Activated CD8-positive, alpha-beta T cell treated with anti-CD3 and anti-CD28 coated beads, Interleukin-2, amount 10 ng/mL, durations not matched to agents 7 days and 5 days (primary cell): ENCODE measurements at regions not wholly inside any gene's neighbourhood (a gene's known extent, or its start where the extent isn't known, plus 50 kb on each side); places are given as distances from the start of the nearest gene placed in this dataset.
"Not testable (repeated sequence)": the region's sequence is repeated elsewhere in the genome, so short reads cannot be mapped to it uniquely, and the experiment has no call there.

Experiments used
- ATAC-seq: fragments of 150-1000 bp; cut with Tn5 transposase; one replicate; pipeline ENCODE4 v1.10.0; 2021; ENCODE audit warnings: moderate library complexity
- CTCF ChIA-PET: fragments of 350-600 bp; sonication (Branson Sonifier 250); formaldehyde crosslinking; loops from one replicate; lab custom pipeline; 2021; ENCODE audit warnings: antibody characterized with exemption; lab: Charles Lee
- POLR2A ChIA-PET: fragments of 350-600 bp; sonication (Branson Sonifier 250); formaldehyde crosslinking; loops from one replicate; lab custom pipeline; 2021; ENCODE audit warnings: antibody characterized with exemption; lab: Charles Lee
- DNase-seq: peaks from one replicate; pipeline ENCODE4 v3.0.0-alpha.2; 2020
- H3K27ac Mint-ChIP-seq: one replicate; pipeline ENCODE4 v1.8.0; 2021; ENCODE audit warnings: mild to moderate bottlenecking, mixed read lengths
- H3K27me3 Mint-ChIP-seq: one replicate; pipeline ENCODE4 v1.8.0; 2021; ENCODE audit warnings: low read depth, mixed read lengths
- H3K36me3 Mint-ChIP-seq: one replicate; pipeline ENCODE4 v1.8.0; 2021; ENCODE audit warnings: low read depth, mixed read lengths
- H3K4me1 Mint-ChIP-seq: one replicate; pipeline ENCODE4 v1.8.0; 2021; ENCODE audit warnings: low read depth, mixed read lengths
- H3K4me3 Mint-ChIP-seq: one replicate; pipeline ENCODE4 v1.8.0; 2021; ENCODE audit warnings: mild to moderate bottlenecking, mixed read lengths
- H3K9me3 Mint-ChIP-seq: one replicate; pipeline ENCODE4 v1.8.0; 2022; ENCODE audit warnings: mixed read lengths; ENCODE audit not compliant: insufficient read depth

DNA sequence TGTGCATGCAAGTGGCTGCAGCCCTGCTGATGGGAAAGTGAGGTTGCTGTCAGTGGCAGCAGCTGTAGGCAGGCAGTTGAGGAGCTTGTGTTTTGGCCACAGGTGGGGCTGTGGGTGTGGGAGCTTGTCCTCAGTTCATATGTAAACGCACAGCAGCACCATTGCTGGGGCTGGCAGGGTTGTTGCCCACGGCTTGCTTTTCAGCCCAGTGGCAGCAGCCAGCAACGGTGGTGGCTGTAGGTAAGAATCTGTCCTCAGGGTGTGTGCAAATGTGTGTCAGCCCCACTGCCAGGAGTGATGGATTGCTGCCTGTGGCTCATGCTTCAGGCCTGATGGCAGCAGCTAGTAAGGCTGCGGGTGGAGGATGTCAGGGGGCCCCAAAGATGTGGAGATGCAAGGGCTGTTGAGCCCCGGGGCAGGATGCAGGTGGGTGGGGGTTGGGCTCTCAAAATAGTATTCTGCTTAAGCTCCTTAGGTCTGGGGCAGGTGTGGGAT lies 141.3 kb upstream of the THUMPD2 start:
- POLR2A ChIA-PET, result interaction anchor here (0.9 kb wide), 1 partner anchor 179 kb away, joined by 3 read pairs; no protein-coding TSS in a partner anchor
- CTCF ChIA-PET, result interaction anchor here (0.9 kb wide), 1 partner anchor 324 kb away, joined by 3 read pairs; no protein-coding TSS in a partner anchor
- Mint-ChIP-seq H3K4me1 (peaks cover 49% of the 10 kb centered on the region), H3K9me3 (no peaks in the 10 kb centered on the region), H3K27me3 (no peaks in the 10 kb centered on the region), H3K27ac (peak overlapping the region; percentile 80), H3K36me3 (peaks cover 5% of the 10 kb centered on the region), H3K4me3 (peak overlapping the region; percentile 60)
- DNase-seq, result peak; percentile 48
- peak; percentile 54 for ATAC-seq

DNA sequence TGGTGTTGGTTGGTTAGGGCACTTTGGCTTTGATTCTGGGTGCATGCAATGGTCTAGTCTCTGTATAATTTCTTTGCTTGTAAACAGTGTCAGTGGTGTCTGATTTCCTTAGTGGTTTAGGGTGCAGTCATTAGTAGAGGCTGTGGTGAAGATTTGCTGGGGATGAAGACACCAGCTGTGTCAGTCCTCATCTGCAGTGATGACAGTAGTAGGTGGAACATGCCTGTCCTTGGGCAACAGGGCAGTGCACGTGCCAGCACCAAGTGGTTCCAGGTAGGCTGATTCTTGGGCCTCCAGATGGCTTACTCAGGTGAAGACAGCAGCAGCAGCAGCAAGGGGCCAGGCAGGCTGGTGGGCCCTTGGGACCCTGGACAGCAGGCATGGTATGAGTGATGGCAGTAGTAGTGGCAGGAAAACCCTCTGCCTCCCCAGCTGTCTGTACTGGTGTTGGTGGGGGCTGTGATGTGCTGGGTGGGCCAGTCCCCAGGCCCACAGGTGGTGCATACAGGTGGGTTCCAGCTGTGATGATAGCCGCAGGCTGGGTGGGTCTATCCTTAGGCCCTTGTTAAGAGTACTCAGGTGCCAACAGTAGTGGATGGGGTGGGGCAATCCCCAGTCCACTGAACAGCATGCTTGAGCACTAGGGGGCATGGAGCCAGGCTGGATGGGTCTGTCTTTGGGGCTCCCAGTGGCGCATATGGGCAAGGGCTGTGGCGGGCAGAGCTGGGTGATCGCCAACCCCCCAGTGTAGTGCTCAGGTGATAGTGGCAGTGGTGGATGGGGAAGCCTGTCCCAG lies 140.7 kb upstream of the THUMPD2 start:
- peak overlapping the region; percentile 60 for H3K4me3 Mint-ChIP-seq
- H3K9me3 Mint-ChIP-seq, result no peaks in the 10 kb centered on the region
- peaks cover 5% of the 10 kb centered on the region for H3K36me3 Mint-ChIP-seq
- ChIA-PET POLR2A (interaction anchor here (0.9 kb wide), 1 partner anchor 180 kb away, joined by 3 read pairs; no protein-coding TSS in a partner anchor), CTCF (interaction anchor here (0.9 kb wide), 1 partner anchor 325 kb away, joined by 3 read pairs; no protein-coding TSS in a partner anchor)
- peak; percentile 32 for DNase-seq
- peak overlapping the region; percentile 80 for H3K27ac Mint-ChIP-seq
- H3K27me3 Mint-ChIP-seq, result no peaks in the 10 kb centered on the region
- peaks cover 49% of the 10 kb centered on the region for H3K4me1 Mint-ChIP-seq
- peak; percentile 65 for ATAC-seq

DNA sequence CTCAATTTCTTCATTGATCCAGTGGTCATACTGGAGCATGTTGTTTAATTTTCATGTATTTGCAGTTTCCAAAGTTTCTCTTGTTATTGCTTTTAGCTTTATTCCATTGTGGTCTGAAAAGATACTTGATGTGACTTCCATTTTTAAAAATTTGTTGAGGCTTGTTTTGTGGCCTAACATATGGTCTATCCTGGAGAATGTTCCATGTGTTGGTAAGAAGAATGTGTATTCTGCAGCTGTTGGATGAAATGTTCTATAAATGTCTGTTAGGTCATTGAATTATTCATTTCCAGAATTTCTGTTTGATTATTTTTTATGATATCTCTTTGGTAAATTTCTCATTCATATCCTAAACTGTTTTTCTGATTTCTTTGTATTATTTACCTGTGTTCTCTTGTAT lies 139.8 kb upstream of the THUMPD2 start:
- H3K27ac Mint-ChIP-seq, result no peak overlapping the region
- peaks cover 54% of the 10 kb centered on the region for H3K4me1 Mint-ChIP-seq
- no peak overlapping the region for H3K4me3 Mint-ChIP-seq

DNA sequence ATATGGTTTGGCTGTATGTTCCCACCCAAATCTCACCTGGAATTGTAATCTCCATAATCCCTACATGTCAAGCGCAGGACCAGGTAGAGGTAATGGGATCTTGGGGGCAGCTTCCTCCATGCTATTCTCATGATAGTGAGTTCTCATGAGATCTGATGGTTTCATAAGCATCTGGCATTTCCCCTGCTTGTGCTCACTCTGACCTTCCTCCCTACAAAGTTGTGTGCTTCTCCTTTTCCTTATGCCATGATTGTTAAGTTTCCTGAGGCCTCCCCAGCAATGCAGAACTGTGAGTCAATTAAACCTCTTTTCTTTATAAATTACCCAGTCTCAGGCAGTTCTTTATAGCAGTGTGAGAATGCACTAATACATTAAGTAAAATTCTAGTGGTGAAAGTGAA lies 138.3 kb upstream of the THUMPD2 start:
- H3K36me3 Mint-ChIP-seq, ATAC-seq, DNase-seq, POLR2A ChIA-PET, H3K27me3 Mint-ChIP-seq, H3K4me3 Mint-ChIP-seq, H3K9me3 Mint-ChIP-seq, CTCF ChIA-PET, H3K27ac Mint-ChIP-seq: not testable (repeated sequence)
- H3K4me1 Mint-ChIP-seq, result peaks cover 51% of the 10 kb centered on the region

More for the DNA sequence above, 139.8 kb upstream of the THUMPD2 start:
- peaks cover 5% of the 10 kb centered on the region for H3K36me3 Mint-ChIP-seq
- no peak for DNase-seq
- ChIA-PET CTCF (interaction anchor here (1.0 kb wide), 1 partner anchor 636 kb away, joined by 6 read pairs; no protein-coding TSS in a partner anchor), POLR2A (no interaction called here)
- no peaks in the 10 kb centered on the region for H3K27me3 Mint-ChIP-seq
- no peaks in the 10 kb centered on the region for H3K9me3 Mint-ChIP-seq
- no peak for ATAC-seq

DNA sequence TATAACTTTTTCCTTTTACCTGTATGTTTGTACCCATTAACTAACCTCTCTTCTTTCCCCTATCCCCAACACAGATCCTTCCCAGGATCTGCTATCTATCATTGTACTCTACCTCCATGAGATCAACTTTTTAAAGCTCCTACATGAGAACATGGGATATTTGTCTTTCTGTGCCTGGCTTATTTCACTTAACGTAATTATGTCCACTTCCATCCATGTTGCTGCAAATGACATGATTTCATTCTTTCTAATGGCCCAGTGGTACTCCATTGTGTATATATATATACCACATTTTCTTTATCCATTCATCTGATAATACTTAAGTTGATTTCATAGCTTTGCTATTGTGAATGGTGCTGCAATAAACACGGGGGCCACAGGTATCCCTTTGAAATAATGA lies 135.9 kb upstream of the THUMPD2 start:
- Mint-ChIP-seq H3K36me3 (peaks cover 5% of the 10 kb centered on the region), H3K27ac (no peak overlapping the region), H3K27me3 (peaks cover 5% of the 10 kb centered on the region), H3K4me3 (no peak overlapping the region), H3K4me1 (peaks cover 32% of the 10 kb centered on the region), H3K9me3 (no peaks in the 10 kb centered on the region)
- ATAC-seq (no peak), DNase-seq (no peak)
- ChIA-PET CTCF (interaction anchor here (1.0 to 2.6 kb wide), 2 partner anchors 9 to 640 kb away, joined by 3 to 56 read pairs; no protein-coding TSS in a partner anchor), POLR2A (no interaction called here)

DNA sequence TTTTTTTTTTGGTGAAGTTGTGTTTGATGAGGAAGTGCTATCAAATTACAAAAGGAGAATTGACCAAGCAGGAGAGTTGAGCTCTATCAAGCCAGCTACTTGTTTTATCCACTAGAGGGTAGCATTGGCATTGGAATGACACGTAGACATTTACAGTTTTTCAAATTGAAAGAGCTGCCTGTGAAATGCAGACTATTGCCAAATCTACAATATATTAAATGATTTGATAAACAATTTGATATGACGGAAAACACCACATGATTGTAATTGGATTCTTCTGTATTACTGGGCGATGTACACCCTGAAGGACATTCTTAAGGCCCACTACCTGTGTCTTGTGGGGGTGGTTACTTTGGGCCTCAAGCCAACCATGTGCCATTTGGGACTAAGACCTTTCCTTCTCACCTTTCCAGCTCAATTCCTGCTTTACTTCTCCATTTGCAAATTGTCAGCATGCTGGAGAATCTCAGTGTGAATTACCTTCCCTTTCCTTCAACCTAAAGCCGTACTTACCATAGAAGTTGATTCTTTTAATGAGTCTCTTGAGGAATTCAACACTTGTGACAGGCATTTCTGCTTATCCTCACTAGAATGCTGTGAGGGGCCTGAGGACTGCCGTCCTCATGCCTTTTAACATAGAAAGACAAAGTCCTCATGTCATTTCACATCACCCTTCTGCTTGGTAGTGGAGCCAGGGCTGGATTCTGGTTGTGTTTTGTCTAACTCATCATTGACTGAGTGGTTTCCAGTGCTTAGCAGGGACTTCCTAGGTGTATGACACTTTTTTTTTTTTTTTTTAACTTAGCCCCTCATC lies 134.8 kb upstream of the THUMPD2 start:
- no peaks in the 10 kb centered on the region for H3K9me3 Mint-ChIP-seq
- ChIA-PET POLR2A (no interaction called here), CTCF (interaction anchor here (0.7 to 2.6 kb wide), 16 partner anchors 8 to 644 kb away, joined by 3 to 56 read pairs (median 4); no protein-coding TSS in a partner anchor)
- peaks cover 9% of the 10 kb centered on the region for H3K27me3 Mint-ChIP-seq
- no peak overlapping the region for H3K4me3 Mint-ChIP-seq
- peaks cover 21% of the 10 kb centered on the region for H3K4me1 Mint-ChIP-seq
- DNase-seq (peak; percentile 32), ATAC-seq (no peak)
- no peaks in the 10 kb centered on the region for H3K36me3 Mint-ChIP-seq
- H3K27ac Mint-ChIP-seq, result no peak overlapping the region

DNA sequence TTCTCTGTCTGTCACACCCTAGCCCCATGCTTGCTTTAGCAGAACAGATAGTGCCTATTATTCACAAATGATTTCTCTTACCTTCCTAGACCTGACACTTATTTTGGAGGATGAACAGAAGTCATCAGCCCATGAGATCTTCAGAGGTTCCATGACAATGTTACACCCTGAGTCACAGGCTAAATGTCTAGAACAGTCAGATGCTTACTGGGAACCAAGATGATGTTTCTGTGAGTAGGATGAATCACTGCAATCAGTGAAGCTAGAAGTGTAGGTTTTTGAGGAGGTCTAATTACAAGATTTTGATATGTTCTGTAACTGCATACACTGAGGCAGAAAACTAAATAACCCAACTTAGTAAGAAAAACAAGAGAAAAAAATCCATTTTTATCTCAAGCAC lies 123.0 kb upstream of the THUMPD2 start:
- H3K36me3 Mint-ChIP-seq, result no peaks in the 10 kb centered on the region
- CTCF ChIA-PET, result interaction anchor here (1.2 kb wide), 1 partner anchor 10 kb away, joined by 3 read pairs; no protein-coding TSS in a partner anchor
- H3K4me1 Mint-ChIP-seq, result no peaks in the 10 kb centered on the region
- POLR2A ChIA-PET, result no interaction called here
- peaks cover 6% of the 10 kb centered on the region for H3K27me3 Mint-ChIP-seq
- H3K27ac Mint-ChIP-seq, result no peak overlapping the region
- H3K9me3 Mint-ChIP-seq, result no peaks in the 10 kb centered on the region
- ATAC-seq, result no peak
- no peak overlapping the region for H3K4me3 Mint-ChIP-seq
- DNase-seq, result no peak

DNA sequence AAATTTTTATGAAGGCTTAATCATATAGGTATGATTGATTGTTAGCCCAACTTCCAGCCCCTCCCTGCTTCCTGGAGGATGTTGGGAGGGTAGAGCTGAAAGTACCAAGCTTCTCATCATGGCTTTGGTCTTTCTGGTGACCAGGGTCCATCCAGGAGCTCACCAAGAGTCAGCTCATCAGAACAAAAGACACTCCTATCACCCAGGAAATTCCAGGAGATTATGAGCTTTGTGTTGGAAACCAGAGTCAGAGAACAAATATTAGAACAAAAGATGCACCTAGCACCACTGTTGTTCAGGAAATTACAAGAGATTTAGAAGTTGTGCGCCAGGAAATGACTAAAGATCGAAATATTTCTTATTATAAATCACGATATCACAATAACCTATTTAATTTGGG lies 119.9 kb upstream of the THUMPD2 start:
- Mint-ChIP-seq H3K9me3 (no peaks in the 10 kb centered on the region), H3K27me3 (peaks cover 6% of the 10 kb centered on the region), H3K4me1 (no peaks in the 10 kb centered on the region), H3K36me3 (no peaks in the 10 kb centered on the region), H3K4me3 (no peak overlapping the region), H3K27ac (no peak overlapping the region)
- POLR2A ChIA-PET, result no interaction called here
- CTCF ChIA-PET, result interaction anchor here (0.6 kb wide), 1 partner anchor 859 kb away, joined by 3 read pairs; no protein-coding TSS in a partner anchor
- no peak for DNase-seq
- ATAC-seq, result no peak

DNA sequence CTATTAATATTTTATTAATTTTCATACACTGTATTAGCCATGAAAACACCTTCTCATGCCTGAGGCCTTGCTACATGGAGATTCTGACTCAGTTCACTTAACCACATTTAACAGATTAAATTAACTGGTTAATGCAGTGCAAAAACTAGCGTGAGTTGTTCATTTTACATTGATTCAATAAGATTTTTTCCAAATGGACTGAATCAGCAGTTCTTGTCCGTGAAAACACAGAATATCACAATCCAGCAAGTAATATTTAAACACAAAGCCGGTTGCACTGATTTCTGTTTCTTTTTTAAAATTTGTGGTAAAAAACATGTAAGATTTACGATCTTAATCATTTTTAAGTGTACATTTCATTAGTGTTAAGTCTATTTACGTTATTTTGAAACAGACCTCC lies 118.2 kb upstream of the THUMPD2 start:
- ATAC-seq, result no peak
- ChIA-PET POLR2A (interaction anchor here (0.5 kb wide), 1 partner anchor 10 kb away, joined by 3 read pairs; no protein-coding TSS in a partner anchor), CTCF (no interaction called here)
- Mint-ChIP-seq H3K9me3 (no peaks in the 10 kb centered on the region), H3K4me3 (no peak overlapping the region), H3K36me3 (no peaks in the 10 kb centered on the region), H3K4me1 (no peaks in the 10 kb centered on the region), H3K27me3 (peaks cover 1% of the 10 kb centered on the region), H3K27ac (no peak overlapping the region)
- DNase-seq, result no peak

DNA sequence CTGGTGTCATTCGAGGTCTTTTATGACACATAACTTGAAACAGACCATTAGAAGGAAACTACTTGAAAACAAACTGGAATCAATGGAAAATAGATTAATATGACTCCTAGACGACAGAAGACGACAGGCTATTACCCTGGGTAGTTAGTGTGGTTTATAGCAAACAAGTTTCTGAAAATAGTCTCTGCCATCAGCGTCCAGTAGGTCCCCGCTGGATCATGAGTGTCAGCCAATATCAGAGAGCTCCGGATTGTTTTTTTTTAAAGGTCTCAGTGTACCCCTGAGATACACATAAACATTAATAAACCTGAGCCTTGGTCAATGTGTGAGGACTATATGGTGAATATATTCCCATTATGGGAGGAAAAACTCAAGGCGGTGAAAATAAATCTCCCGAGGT lies 115.0 kb upstream of the THUMPD2 start:
- no peak for DNase-seq
- Mint-ChIP-seq H3K27ac (no peak overlapping the region), H3K4me3 (no peak overlapping the region), H3K9me3 (no peaks in the 10 kb centered on the region), H3K36me3 (no peaks in the 10 kb centered on the region), H3K4me1 (no peaks in the 10 kb centered on the region), H3K27me3 (peaks cover 2% of the 10 kb centered on the region)
- POLR2A ChIA-PET, result no interaction called here
- ATAC-seq, result no peak
- CTCF ChIA-PET, result no interaction called here

DNA sequence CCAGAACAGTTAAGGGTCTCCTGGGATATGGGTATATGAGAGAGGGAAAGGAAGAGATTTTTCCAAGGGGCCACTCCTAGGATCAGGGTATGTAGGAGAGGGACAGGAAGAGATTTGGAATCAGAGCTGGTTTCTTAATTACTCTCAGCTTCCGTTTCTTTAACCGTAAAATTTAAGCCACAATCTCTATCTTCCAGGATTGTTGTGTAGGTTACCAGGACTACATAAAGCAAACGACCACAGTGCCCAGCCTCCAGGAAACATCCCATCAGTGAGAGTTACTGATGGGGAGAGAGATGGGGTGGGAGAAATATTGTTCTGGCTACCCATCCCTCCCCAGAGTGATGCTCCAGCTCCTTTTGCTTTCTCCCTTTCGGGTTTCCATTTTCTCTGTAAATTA lies 114.6 kb upstream of the THUMPD2 start:
- DNase-seq (no peak), ATAC-seq (no peak)
- Mint-ChIP-seq H3K36me3 (no peaks in the 10 kb centered on the region), H3K27me3 (peaks cover 2% of the 10 kb centered on the region), H3K9me3 (no peaks in the 10 kb centered on the region), H3K4me3 (no peak overlapping the region), H3K27ac (no peak overlapping the region), H3K4me1 (no peaks in the 10 kb centered on the region)
- CTCF ChIA-PET, result no interaction called here
- POLR2A ChIA-PET, result no interaction called here
